HG02678 (cell line): ENCODE measurements at regions not wholly inside any gene's neighbourhood (a gene's known extent, or its start where the extent isn't known, plus 50 kb on each side); places are given as distances from the start of the nearest gene placed in this dataset.
A peak's percentile ranks its signal among the peaks of the same experiment; 100 is the strongest.
"Not testable (repeated sequence)": the region's sequence is repeated elsewhere in the genome, so short reads cannot be mapped to it uniquely, and the experiment has no call there.

Experiments
- ATAC-seq: cut with Tn5 transposase; IDR thresholded peaks from one replicate; pipeline ENCODE4 v1.9.1; 2021; ENCODE audit warnings: mild to moderate bottlenecking, moderate library complexity; ENCODE audit not compliant: unreplicated experiment

- ATAC-seq = no peak
Observed at GRCh38 chr1:71345491-71345890, 264.7 kb upstream of the ZRANB2 start.

GRCh38 chr1:71343686-71344416, 263.0 kb upstream of the ZRANB2 start:
- ATAC-seq = no peak

- no peak for ATAC-seq
Observed at GRCh38 chr1:71339238-71339637, 258.4 kb upstream of the ZRANB2 start.

GRCh38 chr1:71330991-71331390, 250.2 kb upstream of the ZRANB2 start:
- no peak for ATAC-seq

GRCh38 chr1:71324671-71325267, 243.9 kb upstream of the ZRANB2 start:
- ATAC-seq = no peak

GRCh38 chr1:71312545-71312944, 231.7 kb upstream of the ZRANB2 start:
- no peak for ATAC-seq

- no peak for ATAC-seq
Observed at GRCh38 chr1:71311376-71311775, 230.5 kb upstream of the ZRANB2 start.

- peak; percentile 71 for ATAC-seq
Observed at GRCh38 chr1:71307451-71307850, 226.6 kb upstream of the ZRANB2 start.

GRCh38 chr1:71304125-71304524, 223.3 kb upstream of the ZRANB2 start:
- ATAC-seq = no peak

- ATAC-seq = no peak
Observed at GRCh38 chr1:71303617-71304041, 222.8 kb upstream of the ZRANB2 start.

GRCh38 chr1:71298633-71299032, 217.8 kb upstream of the ZRANB2 start:
- ATAC-seq = no peak

GRCh38 chr1:71296551-71297134, 215.8 kb upstream of the ZRANB2 start:
- no peak for ATAC-seq

- ATAC-seq = no peak
Observed at GRCh38 chr1:71295350-71295749, 214.5 kb upstream of the ZRANB2 start.

GRCh38 chr1:71294178-71294577, 213.3 kb upstream of the ZRANB2 start:
- no peak for ATAC-seq

- ATAC-seq = no peak
Observed at GRCh38 chr1:71292203-71292602, 211.4 kb upstream of the ZRANB2 start.

- not testable (repeated sequence) for ATAC-seq
Observed at GRCh38 chr1:71290506-71291237, 209.8 kb upstream of the ZRANB2 start.

- ATAC-seq = no peak
Observed at GRCh38 chr1:71285529-71285928, 204.7 kb upstream of the ZRANB2 start.

- ATAC-seq = no peak
Observed at GRCh38 chr1:71276466-71276865, 195.6 kb upstream of the ZRANB2 start.

- no peak for ATAC-seq
Observed at GRCh38 chr1:71273334-71273733, 192.5 kb upstream of the ZRANB2 start.

GRCh38 chr1:71270394-71270915, 189.6 kb upstream of the ZRANB2 start:
- ATAC-seq = no peak

- ATAC-seq = no peak
Observed at GRCh38 chr1:71269818-71270217, 189.0 kb upstream of the ZRANB2 start.
